Liver (tissue), 8 donors: ENCODE measurements at regions not wholly inside any gene's neighbourhood (a gene's known extent, or its start where the extent isn't known, plus 50 kb on each side); places are given as distances from the start of the nearest gene placed in this dataset.

Source experiments
- DNase-seq: peaks from one replicate; pipeline ENCODE4 v3.0.0-alpha.2; 2017; ENCODE audit warnings: low spot score
- H3K27ac ChIP-seq, 2 donors: one replicate each; pipeline ENCODE4 v1.7.0; 2013; ENCODE audit warnings: inconsistent platforms in 2 of 2, low read length in 2 of 2, control low read depth in 1 of 2, low read depth in 1 of 2, mild to moderate bottlenecking in 1 of 2
- H3K27me3 ChIP-seq, 4 donors: one replicate each; pipeline versions ENCODE4 v1.6.1 to v1.7.0; 2013; ENCODE audit warnings: low read length in 3 of 4, inconsistent platforms in 1 of 4, mild to moderate bottlenecking in 1 of 4, moderate library complexity in 1 of 4; ENCODE audit not compliant: control insufficient read depth in 4 of 4, insufficient read depth in 4 of 4
- H3K36me3 ChIP-seq, 4 donors: one replicate each; pipeline versions ENCODE4 v1.6.1 to v1.7.0; 2013; ENCODE audit warnings: low read length in 3 of 4, mild to moderate bottlenecking in 3 of 4, low read depth in 1 of 4, moderate library complexity in 1 of 4; ENCODE audit not compliant: control insufficient read depth in 4 of 4, insufficient read depth in 3 of 4
- H3K4me1 ChIP-seq, 4 donors: one replicate each; pipeline versions ENCODE4 v1.6.1 to v1.7.0; 2013; ENCODE audit warnings: low read length in 3 of 4, mild to moderate bottlenecking in 3 of 4, moderate library complexity in 1 of 4; ENCODE audit not compliant: control insufficient read depth in 4 of 4, insufficient read depth in 4 of 4
- H3K4me3 ChIP-seq, 3 donors: one replicate each; pipeline versions ENCODE4 v1.6.1 to v1.7.0; 2013; ENCODE audit warnings: low read length in 3 of 3, control low read depth in 1 of 3, low read depth in 1 of 3, mild to moderate bottlenecking in 1 of 3
- H3K9ac ChIP-seq, 2 donors: one replicate each; pipeline ENCODE4 v1.7.0; 2013; ENCODE audit warnings: low read length in 2 of 2, mild to moderate bottlenecking in 2 of 2, moderate library complexity in 2 of 2, control low read depth in 1 of 2, low read depth in 1 of 2
- H3K9me3 ChIP-seq, 4 donors: one replicate each; pipeline versions ENCODE4 v1.6.1 to v1.7.0; 2013; ENCODE audit warnings: low read length in 3 of 4; ENCODE audit not compliant: control insufficient read depth in 4 of 4
- EGR1 ChIP-seq, 2 donors: IDR thresholded peaks; 2 replicates each; pipeline ENCODE4 v1.6.1; 2016 to 2018; ENCODE audit warnings: antibody characterized with exemption in 2 of 2, low read depth in 2 of 2
- FOXA1 ChIP-seq: IDR thresholded peaks from 2 replicates; pipeline ENCODE4 v1.6.1; 2016; ENCODE audit warnings: antibody characterized with exemption
- FOXA2 ChIP-seq: IDR thresholded peaks from 2 replicates; pipeline ENCODE4 v1.6.1; 2016; ENCODE audit warnings: antibody characterized with exemption
- GABPA ChIP-seq, 2 donors: IDR thresholded peaks in 1 of 2; conservative IDR thresholded peaks in 1 of 2; 2 replicates each; pipeline ENCODE4 v1.6.1; 2016; ENCODE audit warnings: antibody characterized with exemption in 2 of 2, mild to moderate bottlenecking in 1 of 2, moderate library complexity in 1 of 2
- HNF4A ChIP-seq, 2 donors: conservative IDR thresholded peaks; 2 replicates each; pipeline ENCODE4 v1.6.1; 2016; ENCODE audit warnings: antibody characterized with exemption in 2 of 2, mild to moderate bottlenecking in 2 of 2
- HNF4G ChIP-seq: IDR thresholded peaks from 2 replicates; pipeline ENCODE4 v1.6.1; 2016; ENCODE audit warnings: antibody characterized with exemption
- JUND ChIP-seq, 2 donors: IDR thresholded peaks; 2 replicates each; pipeline ENCODE4 v1.6.1; 2016; ENCODE audit warnings: antibody characterized with exemption in 2 of 2
- RAD21 ChIP-seq, 2 donors: IDR thresholded peaks; 2 replicates each; pipeline ENCODE4 v1.6.1; 2016; ENCODE audit warnings: antibody characterized with exemption in 2 of 2, mild to moderate bottlenecking in 2 of 2
- RXRA ChIP-seq, 2 donors: IDR thresholded peaks; 2 replicates each; pipeline ENCODE4 v1.6.1; 2017 to 2018; ENCODE audit warnings: antibody characterized with exemption in 2 of 2, mild to moderate bottlenecking in 1 of 2
- SP1 ChIP-seq: IDR thresholded peaks from 2 replicates; pipeline ENCODE4 v1.6.1; 2018; ENCODE audit warnings: antibody characterized with exemption, mild to moderate bottlenecking
- TAF1 ChIP-seq: conservative IDR thresholded peaks from 2 replicates; pipeline ENCODE4 v1.6.1; 2016; ENCODE audit warnings: antibody characterized with exemption, mild to moderate bottlenecking
- YY1 ChIP-seq: IDR thresholded peaks from 2 replicates; pipeline ENCODE4 v1.6.1; 2016; ENCODE audit warnings: antibody characterized with exemption, mild to moderate bottlenecking
- WGBS: extraction: QIAGEN DNeasy Blood & Tissue Kit; methylation state at CpG from one replicate; pipeline ENCODE4 v1.1.7; 2013; 5-methylcytosine and 5-hydroxymethylcytosine counted together
- TF ChIP-seq, protein P1 (sequence below): IDR thresholded peaks from 2 replicates; pipeline ENCODE4 v1.6.1; 2016; ENCODE audit warnings: antibody characterized with exemption
- TF ChIP-seq, protein P2 (sequence below): IDR thresholded peaks from 2 replicates; pipeline ENCODE4 v1.6.1; 2016; ENCODE audit warnings: antibody characterized with exemption
- TF ChIP-seq, protein P3 (sequence below): IDR thresholded peaks from 2 replicates; pipeline ENCODE4 v1.6.1; 2016; ENCODE audit warnings: antibody characterized with exemption
- TF ChIP-seq, protein P4 (sequence below): fragments of 150-350 bp; IDR thresholded peaks from 2 replicates; pipeline ENCODE4 v1.5.1; 2017; ENCODE audit warnings: improper control_type of control experiment, low read depth, low read length; ENCODE audit not compliant: missing input control
- donor health status: healthy.
- donor health status: healthy.
- donor health status: healthy.
- donor health status: healthy.
- donor health status: healthy.

DNA sequence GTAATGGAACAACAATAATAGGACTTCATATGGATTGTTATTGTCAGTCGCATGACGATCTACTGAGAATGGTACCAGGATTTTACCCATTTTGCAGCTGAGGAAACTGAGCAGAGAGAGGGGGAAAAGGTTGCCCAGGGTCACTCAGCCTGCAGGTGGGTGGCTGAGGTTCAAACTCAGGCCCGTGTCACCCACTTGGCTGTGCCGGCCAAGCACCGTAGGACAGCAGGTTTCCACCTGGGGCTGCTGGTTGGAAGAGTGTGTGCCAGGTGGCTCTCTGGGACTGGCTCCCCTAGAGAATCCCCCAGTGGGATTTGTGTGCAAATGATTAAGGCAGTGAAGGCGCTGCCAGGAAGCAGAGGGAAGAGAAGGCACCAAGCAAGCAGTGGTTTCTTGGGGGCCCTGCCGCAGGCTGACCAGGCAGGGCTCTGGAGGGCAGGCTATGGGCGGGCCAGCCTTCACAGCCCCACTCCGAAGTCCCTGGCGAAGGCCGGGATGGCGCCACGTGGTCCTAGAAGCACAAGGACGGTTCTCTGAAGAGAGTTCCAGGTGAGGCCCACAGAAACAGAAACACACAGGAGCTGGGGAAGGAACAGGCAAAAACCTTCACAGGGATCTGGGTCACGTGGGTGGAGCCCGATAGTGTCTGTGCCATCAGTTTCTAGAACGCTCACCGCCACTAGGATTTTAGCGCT is 163.5 kb downstream of the IRF8 start:
- 87% methylated on average over 19 of the region's 19 CpGs for WGBS
- no peak for DNase-seq
- Histone ChIP-seq H3K4me1 (no peaks in the 10 kb centered on the region), H3K27me3 (peaks cover 0 to 5% (median 0%) of the 10 kb centered on the region in 4 donors), H3K4me3 (no peak overlapping the region), H3K9ac (no peak overlapping the region), H3K9me3 (no peaks in the 10 kb centered on the region), H3K27ac (no peak overlapping the region), H3K36me3 (no peaks in the 10 kb centered on the region)
- TF ChIP-seq, protein P1, sequence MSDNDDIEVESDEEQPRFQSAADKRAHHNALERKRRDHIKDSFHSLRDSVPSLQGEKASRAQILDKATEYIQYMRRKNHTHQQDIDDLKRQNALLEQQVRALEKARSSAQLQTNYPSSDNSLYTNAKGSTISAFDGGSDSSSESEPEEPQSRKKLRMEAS: no peak
- no peak for TF ChIP-seq FOXA2
- no peak for TF ChIP-seq HNF4A (conservative IDR thresholded peaks at IDR 0.05)
- no peak for TF ChIP-seq YY1
- TF ChIP-seq JUND (IDR thresholded peaks at IDR 0.05): no peak
- TF ChIP-seq RXRA (IDR thresholded peaks at IDR 0.05): no peak
- no peak for TF ChIP-seq HNF4G
- TF ChIP-seq, protein P2, sequence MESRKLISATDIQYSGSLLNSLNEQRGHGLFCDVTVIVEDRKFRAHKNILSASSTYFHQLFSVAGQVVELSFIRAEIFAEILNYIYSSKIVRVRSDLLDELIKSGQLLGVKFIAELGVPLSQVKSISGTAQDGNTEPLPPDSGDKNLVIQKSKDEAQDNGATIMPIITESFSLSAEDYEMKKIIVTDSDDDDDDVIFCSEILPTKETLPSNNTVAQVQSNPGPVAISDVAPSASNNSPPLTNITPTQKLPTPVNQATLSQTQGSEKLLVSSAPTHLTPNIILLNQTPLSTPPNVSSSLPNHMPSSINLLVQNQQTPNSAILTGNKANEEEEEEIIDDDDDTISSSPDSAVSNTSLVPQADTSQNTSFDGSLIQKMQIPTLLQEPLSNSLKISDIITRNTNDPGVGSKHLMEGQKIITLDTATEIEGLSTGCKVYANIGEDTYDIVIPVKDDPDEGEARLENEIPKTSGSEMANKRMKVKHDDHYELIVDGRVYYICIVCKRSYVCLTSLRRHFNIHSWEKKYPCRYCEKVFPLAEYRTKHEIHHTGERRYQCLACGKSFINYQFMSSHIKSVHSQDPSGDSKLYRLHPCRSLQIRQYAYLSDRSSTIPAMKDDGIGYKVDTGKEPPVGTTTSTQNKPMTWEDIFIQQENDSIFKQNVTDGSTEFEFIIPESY: no peak
- TF ChIP-seq, protein P3, sequence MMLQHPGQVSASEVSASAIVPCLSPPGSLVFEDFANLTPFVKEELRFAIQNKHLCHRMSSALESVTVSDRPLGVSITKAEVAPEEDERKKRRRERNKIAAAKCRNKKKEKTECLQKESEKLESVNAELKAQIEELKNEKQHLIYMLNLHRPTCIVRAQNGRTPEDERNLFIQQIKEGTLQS: no peak
- no peak for TF ChIP-seq RAD21 (IDR thresholded peaks at IDR 0.05)
- no peak for TF ChIP-seq GABPA (IDR thresholded peaks at IDR 0.05 in 1 of 2, conservative IDR thresholded peaks at IDR 0.05 in 1 of 2)
- no peak for TF ChIP-seq FOXA1
- TF ChIP-seq, protein P4, sequence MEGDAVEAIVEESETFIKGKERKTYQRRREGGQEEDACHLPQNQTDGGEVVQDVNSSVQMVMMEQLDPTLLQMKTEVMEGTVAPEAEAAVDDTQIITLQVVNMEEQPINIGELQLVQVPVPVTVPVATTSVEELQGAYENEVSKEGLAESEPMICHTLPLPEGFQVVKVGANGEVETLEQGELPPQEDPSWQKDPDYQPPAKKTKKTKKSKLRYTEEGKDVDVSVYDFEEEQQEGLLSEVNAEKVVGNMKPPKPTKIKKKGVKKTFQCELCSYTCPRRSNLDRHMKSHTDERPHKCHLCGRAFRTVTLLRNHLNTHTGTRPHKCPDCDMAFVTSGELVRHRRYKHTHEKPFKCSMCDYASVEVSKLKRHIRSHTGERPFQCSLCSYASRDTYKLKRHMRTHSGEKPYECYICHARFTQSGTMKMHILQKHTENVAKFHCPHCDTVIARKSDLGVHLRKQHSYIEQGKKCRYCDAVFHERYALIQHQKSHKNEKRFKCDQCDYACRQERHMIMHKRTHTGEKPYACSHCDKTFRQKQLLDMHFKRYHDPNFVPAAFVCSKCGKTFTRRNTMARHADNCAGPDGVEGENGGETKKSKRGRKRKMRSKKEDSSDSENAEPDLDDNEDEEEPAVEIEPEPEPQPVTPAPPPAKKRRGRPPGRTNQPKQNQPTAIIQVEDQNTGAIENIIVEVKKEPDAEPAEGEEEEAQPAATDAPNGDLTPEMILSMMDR: no peak
- no peak for TF ChIP-seq SP1

DNA sequence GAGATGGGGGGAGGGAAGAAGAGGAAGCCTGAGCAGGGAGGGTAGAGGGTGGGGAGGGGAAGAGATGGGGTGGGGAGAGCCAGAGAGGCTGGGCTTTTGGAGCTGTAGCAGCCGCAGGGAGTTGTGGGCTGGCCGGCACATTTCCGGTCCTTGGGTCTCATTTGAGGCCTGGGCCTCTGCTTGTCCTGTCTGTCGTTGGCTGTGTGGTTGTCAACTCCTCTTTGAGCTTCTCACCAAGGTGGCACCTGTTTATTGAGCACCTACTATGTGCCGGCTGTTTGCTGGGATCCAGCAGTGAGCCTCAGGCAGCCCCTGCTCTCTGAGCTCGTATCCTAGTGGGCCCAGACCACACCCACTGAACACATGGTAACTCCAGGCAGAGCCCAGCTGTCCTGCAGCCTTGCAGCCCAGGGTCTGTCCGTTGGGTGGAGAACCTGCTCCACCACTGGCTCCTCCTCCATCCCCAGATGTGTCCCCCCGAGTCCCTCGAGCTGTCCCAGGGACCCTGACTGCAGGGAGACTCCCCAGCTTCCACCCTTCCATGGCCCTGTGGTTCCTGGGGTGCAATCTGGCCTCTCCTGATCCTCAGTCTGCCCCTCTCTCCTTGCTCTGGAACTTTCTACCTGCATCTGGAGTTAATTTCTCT is 164.9 kb downstream of the IRF8 start:
- H3K4me3 ChIP-seq: no peak overlapping the region
- DNase-seq: no peak
- WGBS: 76% methylated on average over 9 of the region's 9 CpGs
- H3K9me3 ChIP-seq: no peaks in the 10 kb centered on the region
- H3K27ac ChIP-seq: no peak overlapping the region
- peaks cover 0 to 3% (median 0%) of the 10 kb centered on the region in 4 donors for H3K27me3 ChIP-seq
- H3K9ac ChIP-seq: no peak overlapping the region
- H3K36me3 ChIP-seq: no peaks in the 10 kb centered on the region
- H3K4me1 ChIP-seq: no peaks in the 10 kb centered on the region
- TF ChIP-seq, protein P3: no peak
- no peak for TF ChIP-seq FOXA2
- no peak for TF ChIP-seq JUND (IDR thresholded peaks at IDR 0.05)
- no peak for TF ChIP-seq RXRA (IDR thresholded peaks at IDR 0.05)
- TF ChIP-seq, protein P1: no peak
- no peak for TF ChIP-seq SP1
- TF ChIP-seq, protein P4: no peak
- no peak for TF ChIP-seq FOXA1
- TF ChIP-seq RAD21 (IDR thresholded peaks at IDR 0.05): no peak
- TF ChIP-seq EGR1 (IDR thresholded peaks at IDR 0.05; ENCODE audit: low read depth in 2 of 2): no peak
- TF ChIP-seq, protein P2: no peak
- no peak for TF ChIP-seq GABPA (IDR thresholded peaks at IDR 0.05 in 1 of 2, conservative IDR thresholded peaks at IDR 0.05 in 1 of 2)
- TF ChIP-seq TAF1: no peak
- TF ChIP-seq YY1: no peak
- TF ChIP-seq HNF4G: no peak
- TF ChIP-seq HNF4A (conservative IDR thresholded peaks at IDR 0.05): no peak
